ENCODE measurements at regions not wholly inside any gene's neighbourhood (a gene's known extent, or its start where the extent isn't known, plus 50 kb on each side); places are given as distances from the start of the nearest gene placed in this dataset.
A peak's percentile ranks its signal among the peaks of the same experiment; 100 is the strongest.

DNA sequence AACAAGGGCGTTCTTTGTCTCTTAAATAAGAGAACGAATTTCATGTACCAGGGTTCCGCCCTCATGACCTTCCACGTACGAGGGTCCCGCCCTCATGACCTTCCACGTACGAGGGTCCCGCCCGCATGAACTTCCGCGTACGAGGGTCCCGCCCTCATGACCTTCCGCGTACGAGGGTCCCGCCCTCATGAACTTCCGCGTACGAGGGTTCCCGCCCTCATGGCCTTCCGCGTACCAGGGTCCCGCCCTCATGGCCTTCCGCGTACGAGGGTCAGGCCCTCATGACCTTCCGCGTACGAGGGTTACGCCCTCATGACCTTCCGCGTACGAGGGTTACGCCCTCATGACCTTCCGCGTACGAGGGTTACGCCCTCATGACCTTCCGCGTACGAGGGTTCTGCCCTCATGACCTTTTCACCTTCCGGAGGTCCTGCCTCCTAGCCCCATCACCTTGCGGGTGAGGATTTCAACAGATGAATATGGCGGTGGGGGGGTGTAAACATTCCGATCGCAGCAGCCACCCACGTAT lies 273.9 kb upstream of the ADAMTS16 start:
- DNase-seq = no peak

GRCh38 chr5:4866817-4867216 lies 273.3 kb upstream of the ADAMTS16 start:
- no peak for DNase-seq

DNA sequence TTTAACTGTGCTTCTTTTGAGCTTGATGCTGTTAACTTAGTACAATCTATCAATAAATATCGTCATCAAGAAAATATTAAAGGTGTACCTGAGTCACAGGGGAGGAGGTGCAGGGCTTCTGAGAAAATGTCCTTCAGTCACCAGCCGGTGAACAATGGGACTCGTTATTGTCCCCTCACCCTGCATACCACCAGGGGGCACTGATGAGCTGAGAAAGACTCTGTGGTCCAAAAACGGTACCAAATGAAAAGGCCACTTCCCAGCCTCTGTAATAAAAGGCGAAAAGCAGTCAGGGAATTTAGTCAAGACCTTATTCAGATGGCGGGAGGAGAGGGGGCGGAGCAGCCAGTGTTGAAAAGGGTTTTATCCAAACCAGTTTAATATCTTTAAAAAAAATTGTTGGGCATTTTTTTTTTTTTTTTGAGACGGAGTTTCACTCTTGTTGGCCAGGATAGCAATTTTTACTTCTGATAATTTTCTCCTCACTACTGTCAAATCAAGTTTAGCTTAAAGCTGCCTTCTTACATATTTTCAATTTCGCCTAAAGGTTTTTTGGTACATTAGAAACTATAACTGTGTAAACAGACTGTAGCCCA lies 271.9 kb upstream of the ADAMTS16 start:
- peak; percentile 5 for DNase-seq

GRCh38 chr5:4873652-4874051 lies 266.5 kb upstream of the ADAMTS16 start:
- no peak for DNase-seq

DNA sequence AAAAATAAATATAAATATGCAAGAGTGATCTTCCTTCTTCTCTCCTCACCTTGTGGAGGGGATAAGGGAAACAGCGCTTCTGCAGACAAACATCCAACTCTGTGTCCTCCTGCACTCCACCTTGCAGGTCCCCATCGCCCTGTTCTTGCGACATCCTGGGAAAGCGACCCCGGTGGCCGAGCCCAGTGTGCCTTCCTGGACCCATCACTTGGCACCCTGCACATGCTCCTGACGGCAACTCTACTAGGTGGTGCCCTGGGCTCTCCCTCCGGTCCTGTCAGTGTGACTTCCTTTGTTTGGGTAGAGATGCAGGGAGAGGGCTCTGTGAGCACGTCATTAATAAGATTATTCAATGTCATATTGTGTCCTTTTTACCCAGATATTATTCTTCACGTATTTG lies 266.0 kb upstream of the ADAMTS16 start:
- no peak for DNase-seq

DNA sequence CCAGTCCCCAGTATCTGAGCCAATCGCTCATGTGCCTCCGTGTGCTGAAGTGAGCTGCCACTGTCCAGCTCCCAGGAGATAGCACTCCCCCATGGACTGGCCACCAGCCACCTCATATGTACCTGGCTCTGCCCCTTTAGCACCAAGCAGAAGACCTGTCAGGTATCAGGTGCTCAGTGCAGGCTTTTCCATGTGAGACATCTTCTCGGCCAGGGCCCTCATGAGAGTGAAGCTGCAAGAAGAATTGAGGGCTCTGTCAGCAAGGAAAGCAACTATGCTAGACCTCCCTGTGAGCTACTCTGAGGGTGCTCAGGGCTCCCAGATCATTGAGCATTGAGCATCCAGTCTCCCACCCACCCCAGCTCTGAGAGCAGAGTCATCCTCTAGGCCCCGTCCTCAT lies 264.2 kb upstream of the ADAMTS16 start:
- DNase-seq = no peak

- DNase-seq = no peak
Observed at GRCh38 chr5:4876804-4877203, 263.3 kb upstream of the ADAMTS16 start.

DNA sequence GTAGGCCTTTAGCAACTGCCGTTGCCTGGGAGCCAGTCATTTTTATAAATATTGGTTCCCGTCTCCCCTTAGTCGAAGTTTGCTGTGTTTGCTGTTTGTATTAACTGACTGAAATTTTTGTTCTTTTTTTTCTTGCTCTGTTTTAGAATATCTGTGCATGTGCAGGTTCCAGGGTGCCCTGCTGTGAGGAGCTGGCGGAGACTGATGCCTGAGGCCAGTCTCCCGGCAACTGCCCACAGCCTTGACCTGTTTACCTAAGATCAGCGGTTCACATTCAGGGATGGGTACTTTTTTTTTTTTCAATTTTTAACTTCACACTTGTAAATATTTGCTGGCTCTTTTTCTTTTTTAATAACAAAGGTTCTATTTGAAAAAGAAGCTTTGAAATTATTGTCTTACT lies 262.6 kb upstream of the ADAMTS16 start:
- DNase-seq = no peak

GRCh38 chr5:4879075-4879474 lies 261.1 kb upstream of the ADAMTS16 start:
- DNase-seq = no peak

GRCh38 chr5:4879693-4880303 lies 260.3 kb upstream of the ADAMTS16 start:
- DNase-seq = no peak

GRCh38 chr5:4880304-4880741 lies 259.8 kb upstream of the ADAMTS16 start:
- DNase-seq = no peak

- no peak for DNase-seq
Observed at GRCh38 chr5:4881366-4882002, 258.6 kb upstream of the ADAMTS16 start.

DNA sequence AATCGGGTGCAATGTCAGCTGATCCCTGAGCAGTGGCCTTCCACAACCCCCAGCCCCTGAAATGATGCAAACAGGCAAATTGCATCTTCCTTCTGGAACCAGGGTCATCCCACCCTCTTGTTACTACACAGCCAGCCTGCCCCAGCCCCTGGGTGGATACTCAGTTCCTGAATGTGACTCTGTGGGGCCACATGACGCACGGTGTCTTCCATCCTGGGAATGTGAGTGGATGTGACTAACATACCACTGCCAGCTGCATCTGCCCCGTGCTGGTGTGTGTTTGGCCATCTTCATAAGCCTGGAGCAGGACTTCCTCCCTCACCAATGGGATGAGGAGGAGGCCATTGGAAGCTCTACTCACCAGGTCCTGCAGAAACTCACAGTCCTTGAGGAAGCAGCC lies 257.9 kb upstream of the ADAMTS16 start:
- DNase-seq = no peak

GRCh38 chr5:4883360-4883759 lies 256.8 kb upstream of the ADAMTS16 start:
- DNase-seq = no peak

DNA sequence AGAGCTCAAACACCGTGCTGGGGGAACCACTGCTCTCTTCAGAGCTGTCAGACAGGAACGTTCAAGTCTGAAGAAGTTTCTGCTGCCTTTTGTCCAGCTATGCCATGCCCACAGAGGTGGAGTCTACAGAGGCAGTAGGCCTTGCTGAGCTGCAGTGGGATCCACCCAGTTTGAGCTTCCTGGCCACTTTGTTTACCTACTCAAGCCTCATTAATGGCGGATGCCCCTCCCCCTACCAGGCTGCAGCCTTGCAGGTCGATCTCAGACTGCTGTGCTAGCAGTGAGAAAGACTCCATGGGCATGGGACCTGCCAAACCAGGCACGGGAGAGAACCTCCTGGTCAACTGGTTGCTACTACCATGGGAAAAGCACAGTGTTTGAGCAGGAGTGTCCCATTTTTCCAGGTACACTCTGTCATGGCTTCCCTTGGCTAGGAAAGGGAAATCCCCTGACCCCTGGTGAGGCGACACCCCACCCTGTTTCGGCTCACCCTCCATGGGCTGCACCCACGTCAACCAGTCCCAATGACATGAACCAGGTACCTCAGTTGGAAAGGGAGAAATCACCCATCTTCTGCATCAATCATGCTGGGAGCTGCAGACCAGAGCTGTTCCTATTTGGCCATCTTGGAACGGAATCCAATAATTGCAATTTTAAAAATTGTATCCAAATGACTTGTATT lies 246.9 kb upstream of the ADAMTS16 start:
- DNase-seq = no peak

GRCh38 chr5:4896328-4896727 lies 243.8 kb upstream of the ADAMTS16 start:
- DNase-seq = no peak

DNA sequence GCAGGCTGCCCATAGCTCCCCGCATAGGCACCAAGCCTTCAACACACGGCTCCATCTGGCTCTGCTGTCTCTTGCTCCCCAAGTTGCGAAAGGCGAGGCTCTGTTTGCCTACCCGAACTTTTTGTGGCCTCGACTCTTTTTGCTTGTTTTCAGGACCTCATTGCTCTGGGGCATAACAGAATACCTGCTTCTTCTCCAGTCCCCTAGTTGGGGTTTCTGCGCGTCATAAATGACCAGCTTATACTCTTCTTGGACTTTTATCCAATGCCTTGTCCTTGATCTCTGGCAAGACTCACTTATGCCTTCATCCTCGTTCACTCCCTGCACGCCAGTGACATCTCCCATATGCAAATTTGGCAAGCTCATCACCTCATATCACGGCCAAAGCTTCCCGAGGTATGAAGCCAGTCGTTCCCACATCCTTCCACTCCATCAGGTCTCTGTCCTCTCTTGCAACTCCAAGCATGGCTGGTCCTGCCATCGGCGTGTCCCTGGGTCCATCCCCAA lies 238.8 kb upstream of the ADAMTS16 start:
- DNase-seq = no peak

DNA sequence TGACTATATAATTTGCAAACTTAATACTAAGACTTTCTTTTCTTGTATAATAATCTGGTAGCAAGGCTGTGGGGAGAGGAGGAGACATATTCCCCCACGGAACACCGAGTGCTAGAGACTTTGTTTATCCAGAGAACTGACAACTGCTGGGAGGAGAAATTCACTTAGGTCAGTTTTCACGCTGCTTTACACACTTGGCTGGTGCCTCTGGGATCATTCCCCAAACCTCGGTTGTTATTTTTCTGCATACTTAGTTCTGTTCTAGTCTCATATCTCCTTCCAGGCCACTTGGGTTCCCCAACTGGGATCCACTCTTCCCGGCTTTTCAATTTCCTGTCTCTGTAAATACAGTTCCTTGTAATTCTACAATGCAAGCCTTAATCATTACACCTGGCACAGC lies 238.2 kb upstream of the ADAMTS16 start:
- no peak for DNase-seq

GRCh38 chr5:4905674-4906520 lies 234.2 kb upstream of the ADAMTS16 start:
- no peak for DNase-seq

GRCh38 chr5:4906786-4907185 lies 233.3 kb upstream of the ADAMTS16 start:
- DNase-seq = no peak

GRCh38 chr5:4907571-4907970 lies 232.6 kb upstream of the ADAMTS16 start:
- DNase-seq = no peak

GRCh38 chr5:4909086-4909485 lies 231.0 kb upstream of the ADAMTS16 start:
- no peak for DNase-seq

Measured in effector CD4-positive, alpha-beta T cell (primary cell).